ENCODE measurements at regions not wholly inside any gene's neighbourhood (a gene's known extent, or its start where the extent isn't known, plus 50 kb on each side); places are given as distances from the start of the nearest gene placed in this dataset.

- dilution Hi-C loops (cut with MboI; ENCODE audit: extremely low pct_ligation_motif_present, low sequenced_read_pairs) (no loop called here), intact Hi-C loops (cut with micrococcal nuclease) (no loop called here)
- FAIRE-seq = no peak
- Histone ChIP-seq H3K27me3 (ENCODE audit: control insufficient read depth in 2 of 2, insufficient read depth in 2 of 2, low read length in 2 of 2) (no peaks in the 10 kb centered on the region), H3K9me3 (replicated peaks; ENCODE audit: control insufficient read depth, insufficient read depth, low read length) (no peaks in the 10 kb centered on the region), H3K79me2 (ENCODE audit: control insufficient read depth, insufficient read depth, low read length) (no peaks in the 10 kb centered on the region), H3K27ac (ENCODE audit: insufficient read depth, low read depth, low read length) (no peak overlapping the region), H4K20me1 (replicated peaks; ENCODE audit: control insufficient read depth, extremely low read depth, insufficient read depth, low read length) (no peaks in the 10 kb centered on the region), H3K36me3 (ENCODE audit: control insufficient read depth in 2 of 2, extremely low read depth in 1 of 2, insufficient read depth in 2 of 2, low read length in 2 of 2) (no peaks in the 10 kb centered on the region), H3K9me1 (replicated peaks; ENCODE audit: control insufficient read depth, extremely low read depth, insufficient read depth, low read length) (no peaks in the 10 kb centered on the region), H3K9ac (replicated peaks; ENCODE audit: extremely low read depth, insufficient read depth, low read length) (no peak overlapping the region), H3K4me3 (replicated peaks in 1 of 3; ENCODE audit: insufficient read depth in 1 of 3, low read depth in 1 of 3, low read length in 3 of 3) (no peak overlapping the region), H3K4me1 (ENCODE audit: control insufficient read depth, extremely low read depth, insufficient read depth, low read length) (no peaks in the 10 kb centered on the region), H3K4me2 (ENCODE audit: insufficient read depth, low read length) (no peak overlapping the region), H2AFZ (ENCODE audit: low read depth, low read length) (no peak overlapping the region)
- ChIA-PET CTCF (no interaction called here), POLR2A (no interaction called here)
- BruUV-seq (replicated peaks) = no TSS peak
- DNase-seq (ENCODE audit: low read depth, low spot score) = no peak
- TF ChIP-seq CTCF (IDR thresholded peaks at IDR 0.05; ENCODE audit: extremely low read depth in 1 of 2, insufficient read depth in 1 of 2, low read depth in 1 of 2, low read length in 2 of 2) (no peak), MAX (IDR thresholded peaks at IDR 0.05; ENCODE audit: insufficient read depth, insufficient read length) (no peak), MYC (IDR thresholded peaks at IDR 0.05; ENCODE audit: low read depth, low read length) (no peak), EZH2 (IDR thresholded peaks at IDR 0.05; ENCODE audit: borderline replicate concordance, low read depth, low read length, severe bottlenecking) (no peak), JUN (IDR thresholded peaks at IDR 0.05; ENCODE audit: borderline replicate concordance, insufficient read depth, insufficient read length, low read depth) (no peak)
Measured at GRCh38 chr18:39199231-39199855, 1633.7 kb upstream of the CELF4 start.

GRCh38 chr18:39198376-39198775 is 1632.8 kb upstream of the CELF4 start:
- no peaks in the 10 kb centered on the region for H3K4me1 ChIP-seq (ENCODE audit: control insufficient read depth, extremely low read depth, insufficient read depth, low read length)
- FAIRE-seq = no peak
- dilution Hi-C loops (cut with MboI; ENCODE audit: extremely low pct_ligation_motif_present, low sequenced_read_pairs) = no loop called here
- H2AFZ ChIP-seq (ENCODE audit: low read depth, low read length) = no peak overlapping the region
- H3K27ac ChIP-seq (ENCODE audit: insufficient read depth, low read depth, low read length) = no peak overlapping the region
- H3K9ac ChIP-seq (replicated peaks; ENCODE audit: extremely low read depth, insufficient read depth, low read length) = no peak overlapping the region
- no peaks in the 10 kb centered on the region for H4K20me1 ChIP-seq (replicated peaks; ENCODE audit: control insufficient read depth, extremely low read depth, insufficient read depth, low read length)
- no peaks in the 10 kb centered on the region for H3K36me3 ChIP-seq (ENCODE audit: control insufficient read depth in 2 of 2, extremely low read depth in 1 of 2, insufficient read depth in 2 of 2, low read length in 2 of 2)
- no peak overlapping the region for H3K4me3 ChIP-seq (replicated peaks in 1 of 3; ENCODE audit: insufficient read depth in 1 of 3, low read depth in 1 of 3, low read length in 3 of 3)
- POLR2A ChIA-PET = no interaction called here
- DNase-seq (ENCODE audit: low read depth, low spot score) = no peak
- TF ChIP-seq POLR2AphosphoS5 (IDR thresholded peaks at IDR 0.05; ENCODE audit: insufficient read depth, low read depth, low read length) = no peak
- CTCF ChIA-PET = no interaction called here
- no peaks in the 10 kb centered on the region for H3K27me3 ChIP-seq (ENCODE audit: control insufficient read depth in 2 of 2, insufficient read depth in 2 of 2, low read length in 2 of 2)
- intact Hi-C loops (cut with micrococcal nuclease) = no loop called here
- H3K9me1 ChIP-seq (replicated peaks; ENCODE audit: control insufficient read depth, extremely low read depth, insufficient read depth, low read length) = no peaks in the 10 kb centered on the region
- BruUV-seq (replicated peaks) = no TSS peak
- H3K79me2 ChIP-seq (ENCODE audit: control insufficient read depth, insufficient read depth, low read length) = no peaks in the 10 kb centered on the region
- H3K4me2 ChIP-seq (ENCODE audit: insufficient read depth, low read length) = no peak overlapping the region
- H3K9me3 ChIP-seq (replicated peaks; ENCODE audit: control insufficient read depth, insufficient read depth, low read length) = no peaks in the 10 kb centered on the region

All from endothelial cell of umbilical vein (primary cell).